Epithelial cell of proximal tubule (primary cell): ENCODE measurements at regions not wholly inside any gene's neighbourhood (a gene's known extent, or its start where the extent isn't known, plus 50 kb on each side); places are given as distances from the start of the nearest gene placed in this dataset.

Experiments
- DNase-seq: peaks from one replicate; pipeline ENCODE4 v3.0.0-alpha.2; 2011; ENCODE audit warnings: low read depth
- H3K4me3 ChIP-seq: 2 replicates; pipeline ENCODE4 v1.5.1; 2011; ENCODE audit warnings: low read depth, mild to moderate bottlenecking, low read length
- CTCF ChIP-seq: conservative IDR thresholded peaks from 2 replicates; pipeline ENCODE4 v1.5.1; 2012; ENCODE audit warnings: low read depth, mild to moderate bottlenecking, low read length

GRCh38 chr11:116066777-116067176 lies 562.6 kb upstream of the CADM1 start:
- H3K4me3 ChIP-seq, result no peak overlapping the region
- no peak for DNase-seq
- TF ChIP-seq CTCF, result no peak

- no peak overlapping the region for H3K4me3 ChIP-seq
- no peak for TF ChIP-seq CTCF
- no peak for DNase-seq
These were observed 561.8 kb upstream of the CADM1 start for GRCh38 chr11:116065986-116066385.

GRCh38 chr11:116065191-116065895 lies 561.1 kb upstream of the CADM1 start:
- DNase-seq, result no peak
- no peak for TF ChIP-seq CTCF
- no peak overlapping the region for H3K4me3 ChIP-seq

- no peak overlapping the region for H3K4me3 ChIP-seq
- no peak for TF ChIP-seq CTCF
- no peak for DNase-seq
These were observed 558.4 kb upstream of the CADM1 start for GRCh38 chr11:116062490-116063171.

- no peak for TF ChIP-seq CTCF
These were observed 557.9 kb upstream of the CADM1 start for GRCh38 chr11:116062129-116062489.

GRCh38 chr11:116061322-116061721 lies 557.1 kb upstream of the CADM1 start:
- no peak for TF ChIP-seq CTCF
- DNase-seq, result no peak
- no peak overlapping the region for H3K4me3 ChIP-seq

More at GRCh38 chr11:116062129-116062489, 557.9 kb upstream of the CADM1 start:
- no peak for DNase-seq
- H3K4me3 ChIP-seq, result no peak overlapping the region

- H3K4me3 ChIP-seq, result no peak overlapping the region
- TF ChIP-seq CTCF, result no peak
- DNase-seq, result no peak
These were observed 555.7 kb upstream of the CADM1 start for GRCh38 chr11:116059919-116060318.
